ENCODE measurements at regions not wholly inside any gene's neighbourhood (a gene's known extent, or its start where the extent isn't known, plus 50 kb on each side); places are given as distances from the start of the nearest gene placed in this dataset.

GRCh38 chr4:32472918-32473317 is 1752.7 kb downstream of the PCDH7 start:
- Histone ChIP-seq H3K9ac (ENCODE audit: low read length in 3 of 3) (no peak overlapping the region), H3K9me3 (ENCODE audit: control insufficient read depth in 2 of 3, insufficient read depth in 1 of 3, low read length in 3 of 3) (no peaks in the 10 kb centered on the region), H3K4me1 (ENCODE audit: control insufficient read depth in 2 of 3, insufficient read depth in 2 of 3, low read depth in 1 of 3, low read length in 3 of 3) (peaks cover 0 to 2% (median 0%) of the 10 kb centered on the region in 3 donors), H3K27ac (ENCODE audit: low read depth in 2 of 2, low read length in 2 of 2) (no peak overlapping the region), H3K27me3 (ENCODE audit: control insufficient read depth, insufficient read depth, low read length) (no peaks in the 10 kb centered on the region), H3K4me3 (ENCODE audit: low read length in 3 of 3) (no peak overlapping the region), H3K36me3 (ENCODE audit: control insufficient read depth in 2 of 3, insufficient read depth in 3 of 3, low read length in 3 of 3) (no peaks in the 10 kb centered on the region)
- FAIRE-seq (no peak), DNase-seq (no peak)
- TF ChIP-seq, protein P1, sequence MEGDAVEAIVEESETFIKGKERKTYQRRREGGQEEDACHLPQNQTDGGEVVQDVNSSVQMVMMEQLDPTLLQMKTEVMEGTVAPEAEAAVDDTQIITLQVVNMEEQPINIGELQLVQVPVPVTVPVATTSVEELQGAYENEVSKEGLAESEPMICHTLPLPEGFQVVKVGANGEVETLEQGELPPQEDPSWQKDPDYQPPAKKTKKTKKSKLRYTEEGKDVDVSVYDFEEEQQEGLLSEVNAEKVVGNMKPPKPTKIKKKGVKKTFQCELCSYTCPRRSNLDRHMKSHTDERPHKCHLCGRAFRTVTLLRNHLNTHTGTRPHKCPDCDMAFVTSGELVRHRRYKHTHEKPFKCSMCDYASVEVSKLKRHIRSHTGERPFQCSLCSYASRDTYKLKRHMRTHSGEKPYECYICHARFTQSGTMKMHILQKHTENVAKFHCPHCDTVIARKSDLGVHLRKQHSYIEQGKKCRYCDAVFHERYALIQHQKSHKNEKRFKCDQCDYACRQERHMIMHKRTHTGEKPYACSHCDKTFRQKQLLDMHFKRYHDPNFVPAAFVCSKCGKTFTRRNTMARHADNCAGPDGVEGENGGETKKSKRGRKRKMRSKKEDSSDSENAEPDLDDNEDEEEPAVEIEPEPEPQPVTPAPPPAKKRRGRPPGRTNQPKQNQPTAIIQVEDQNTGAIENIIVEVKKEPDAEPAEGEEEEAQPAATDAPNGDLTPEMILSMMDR (IDR thresholded peaks at IDR 0.05; ENCODE audit: borderline replicate concordance, extremely low read depth, insufficient read depth): no peak
- intact Hi-C loops (cut with DNase I): no loop called here

GRCh38 chr4:32475710-32476109 is 1755.5 kb downstream of the PCDH7 start:
- DNase-seq (no peak), FAIRE-seq (no peak)
- Histone ChIP-seq H3K27me3 (ENCODE audit: control insufficient read depth, insufficient read depth, low read length) (no peaks in the 10 kb centered on the region), H3K36me3 (ENCODE audit: control insufficient read depth in 2 of 3, insufficient read depth in 3 of 3, low read length in 3 of 3) (no peaks in the 10 kb centered on the region), H3K4me1 (ENCODE audit: control insufficient read depth in 2 of 3, insufficient read depth in 2 of 3, low read depth in 1 of 3, low read length in 3 of 3) (no peaks in the 10 kb centered on the region), H3K9me3 (ENCODE audit: control insufficient read depth in 2 of 3, insufficient read depth in 1 of 3, low read length in 3 of 3) (no peaks in the 10 kb centered on the region), H3K9ac (ENCODE audit: low read length in 3 of 3) (no peak overlapping the region), H3K4me3 (ENCODE audit: low read length in 3 of 3) (no peak overlapping the region), H3K27ac (ENCODE audit: low read depth in 2 of 2, low read length in 2 of 2) (no peak overlapping the region)
- intact Hi-C loops (cut with DNase I): no loop called here
- TF ChIP-seq, protein P1 (IDR thresholded peaks at IDR 0.05; ENCODE audit: borderline replicate concordance, extremely low read depth, insufficient read depth): no peak

GRCh38 chr4:32477518-32477917 is 1757.3 kb downstream of the PCDH7 start:
- H3K9me3 ChIP-seq (ENCODE audit: control insufficient read depth in 2 of 3, insufficient read depth in 1 of 3, low read length in 3 of 3): no peaks in the 10 kb centered on the region
- FAIRE-seq: no peak
- no peaks in the 10 kb centered on the region for H3K4me1 ChIP-seq (ENCODE audit: control insufficient read depth in 2 of 3, insufficient read depth in 2 of 3, low read depth in 1 of 3, low read length in 3 of 3)
- H3K27ac ChIP-seq (ENCODE audit: low read depth in 2 of 2, low read length in 2 of 2): no peak overlapping the region
- no peaks in the 10 kb centered on the region for H3K27me3 ChIP-seq (ENCODE audit: control insufficient read depth, insufficient read depth, low read length)
- intact Hi-C loops (cut with DNase I): no loop called here
- TF ChIP-seq, protein P1 (IDR thresholded peaks at IDR 0.05; ENCODE audit: borderline replicate concordance, extremely low read depth, insufficient read depth): no peak
- H3K36me3 ChIP-seq (ENCODE audit: control insufficient read depth in 2 of 3, insufficient read depth in 3 of 3, low read length in 3 of 3): no peaks in the 10 kb centered on the region
- no peak overlapping the region for H3K9ac ChIP-seq (ENCODE audit: low read length in 3 of 3)
- no peak for DNase-seq
- no peak overlapping the region for H3K4me3 ChIP-seq (ENCODE audit: low read length in 3 of 3)

DNA sequence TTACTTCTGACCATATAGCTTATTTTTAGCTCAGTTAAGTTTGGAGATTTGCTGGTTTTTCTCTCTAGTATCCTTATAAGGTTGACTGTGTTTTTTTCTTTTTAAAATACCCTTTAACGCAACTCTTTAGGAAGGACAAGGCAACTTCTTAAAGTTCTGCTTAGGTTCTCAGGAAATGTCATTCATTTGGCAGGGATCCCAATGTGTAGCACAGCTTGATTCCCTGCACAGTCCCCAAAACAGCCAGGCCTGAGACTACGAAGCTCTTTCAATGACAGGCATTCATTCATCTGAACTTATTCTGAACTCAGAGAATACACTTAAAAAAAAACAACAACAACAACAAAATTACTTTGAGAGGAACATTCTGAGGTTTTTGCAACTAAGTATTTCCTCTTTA is 1765.8 kb downstream of the PCDH7 start:
- Histone ChIP-seq H3K4me3 (ENCODE audit: low read length in 3 of 3) (no peak overlapping the region), H3K4me1 (ENCODE audit: control insufficient read depth in 2 of 3, insufficient read depth in 2 of 3, low read depth in 1 of 3, low read length in 3 of 3) (no peaks in the 10 kb centered on the region), H3K9ac (ENCODE audit: low read length in 3 of 3) (no peak overlapping the region), H3K27ac (ENCODE audit: low read depth in 2 of 2, low read length in 2 of 2) (no peak overlapping the region), H3K27me3 (ENCODE audit: control insufficient read depth, insufficient read depth, low read length) (no peaks in the 10 kb centered on the region), H3K36me3 (ENCODE audit: control insufficient read depth in 2 of 3, insufficient read depth in 3 of 3, low read length in 3 of 3) (no peaks in the 10 kb centered on the region), H3K9me3 (ENCODE audit: control insufficient read depth in 2 of 3, insufficient read depth in 1 of 3, low read length in 3 of 3) (no peaks in the 10 kb centered on the region)
- FAIRE-seq: no peak
- TF ChIP-seq, protein P1 (IDR thresholded peaks at IDR 0.05; ENCODE audit: borderline replicate concordance, extremely low read depth, insufficient read depth): no peak
- intact Hi-C loops (cut with DNase I): no loop called here
- DNase-seq: peak in 2 of 5 donors; percentile 41 to 70

Data from kidney (tissue), 13 donors.